ENCODE measurements at regions not wholly inside any gene's neighbourhood (a gene's known extent, or its start where the extent isn't known, plus 50 kb on each side); places are given as distances from the start of the nearest gene placed in this dataset.
"Not testable (repeated sequence)": the region's sequence is repeated elsewhere in the genome, so short reads cannot be mapped to it uniquely, and the experiment has no call there.

DNA sequence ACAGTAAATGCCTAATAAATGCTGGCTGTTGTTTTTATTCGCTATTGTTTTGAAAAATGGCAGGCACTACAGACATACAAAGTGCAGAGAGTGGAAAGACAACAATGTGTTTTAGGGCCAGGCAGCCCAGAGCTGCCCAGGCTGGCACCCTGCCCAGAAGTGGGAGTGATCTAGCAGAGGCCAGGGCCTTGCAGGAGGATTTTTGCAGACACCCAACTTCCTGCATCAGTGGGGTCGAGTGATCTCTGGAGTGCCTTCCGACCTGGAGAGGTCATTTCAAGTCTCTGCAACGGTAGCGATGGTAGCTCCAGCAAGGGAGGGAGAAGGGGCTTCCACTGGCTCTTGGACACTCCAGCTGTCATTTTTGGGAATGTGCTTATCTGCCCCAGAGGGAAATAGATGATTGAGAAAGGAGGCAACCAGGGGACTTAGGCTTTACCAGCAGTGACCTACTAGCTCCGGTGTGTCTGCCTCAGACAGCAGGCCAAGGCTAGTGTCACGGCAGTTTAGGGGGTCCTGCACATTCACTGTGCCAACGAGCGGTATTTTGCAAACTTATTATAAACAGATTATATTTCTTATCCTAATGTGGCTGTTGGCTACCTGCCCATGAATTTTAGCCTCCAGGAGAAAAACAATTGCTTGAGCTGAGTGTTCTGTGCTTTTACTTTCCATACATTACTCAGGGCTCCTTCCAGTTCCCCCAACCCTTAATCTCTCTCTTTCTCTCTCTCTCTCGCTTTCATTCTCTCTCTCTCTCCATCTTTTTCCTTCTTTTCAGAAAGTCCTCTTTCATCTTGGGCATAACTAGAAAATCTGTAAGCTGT, 153.9 kb upstream of the PLGLB2 start:
- peak; percentile 30 to 44 for DNase-seq

DNA sequence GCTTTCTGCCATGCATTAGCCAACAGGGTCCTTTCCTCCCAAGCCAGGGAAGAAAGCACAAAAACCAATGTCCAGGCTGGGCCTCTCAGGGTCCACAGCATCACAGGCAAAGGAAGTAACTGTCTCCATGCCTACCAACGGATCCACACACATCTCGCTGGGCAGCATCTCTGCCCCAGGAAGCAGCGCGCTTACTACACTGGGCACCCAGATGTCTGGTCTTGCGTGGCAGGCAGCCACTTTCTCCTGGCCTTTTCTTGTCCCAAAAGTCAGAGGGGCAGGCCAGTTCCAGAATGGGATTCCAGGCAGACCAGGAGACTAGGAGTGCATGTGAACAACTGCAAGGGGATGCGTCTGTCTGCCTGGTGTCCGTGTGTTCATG, 153.3 kb upstream of the PLGLB2 start:
- not testable (repeated sequence) for DNase-seq

DNA sequence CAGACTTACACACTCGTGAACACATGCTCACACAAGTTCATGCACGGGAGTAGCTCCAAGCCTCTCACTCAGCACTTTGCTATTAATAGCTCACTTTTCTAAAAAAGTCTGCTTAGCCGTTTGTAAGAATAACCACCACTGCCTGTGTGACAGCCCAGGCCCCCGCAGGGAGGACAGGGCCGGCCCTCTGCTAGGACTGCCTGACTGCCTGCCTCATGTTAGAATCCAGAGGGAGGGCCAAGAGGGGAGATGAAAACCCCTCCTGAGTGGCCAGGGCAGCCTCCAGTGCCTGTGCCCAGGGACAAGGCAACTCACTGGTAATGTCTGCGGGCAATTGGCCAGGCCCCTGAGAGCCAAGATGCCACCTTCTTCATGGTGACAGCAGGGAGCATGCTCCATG, 152.9 kb upstream of the PLGLB2 start:
- not testable (repeated sequence) for DNase-seq

DNA sequence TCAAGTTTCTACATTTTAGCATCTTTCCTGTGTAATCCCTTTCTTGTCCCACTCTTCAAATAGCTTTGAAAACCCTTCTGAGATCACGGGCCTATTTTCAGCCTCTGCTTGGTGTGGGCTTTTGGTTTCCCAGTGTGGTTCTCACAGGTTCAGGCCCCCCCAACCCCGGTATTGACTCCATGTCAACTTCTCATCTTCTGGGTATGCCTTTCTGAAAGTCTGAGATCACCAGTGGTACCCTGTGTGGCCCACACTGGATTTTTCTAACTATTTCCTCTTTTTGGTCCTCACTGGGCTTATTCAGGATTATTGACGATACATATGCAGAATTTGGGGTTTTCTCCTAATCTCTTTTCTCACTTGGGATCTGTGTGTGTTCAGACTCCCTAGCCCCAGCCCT, 146.9 kb upstream of the PLGLB2 start:
- DNase-seq, result not testable (repeated sequence)

DNA sequence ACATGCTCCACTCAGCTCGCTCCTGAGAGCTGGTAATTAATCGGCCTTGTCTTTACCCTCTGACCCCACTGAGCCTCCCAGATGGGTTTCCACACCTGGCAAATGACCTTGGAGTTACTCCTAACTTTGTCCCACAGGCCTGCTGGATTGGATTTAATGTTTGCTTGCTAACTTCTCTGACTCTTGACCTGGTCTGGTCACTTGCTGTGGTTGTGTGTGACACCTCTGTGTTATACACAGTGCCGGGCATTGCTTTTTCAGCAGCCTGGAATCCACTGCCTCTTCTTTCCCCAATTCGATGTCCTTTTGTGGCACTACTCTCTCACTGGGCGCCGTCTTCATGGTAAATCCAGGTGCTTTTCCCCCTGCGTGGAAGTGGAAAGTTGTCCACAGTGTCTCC, 145.8 kb upstream of the PLGLB2 start:
- DNase-seq, result not testable (repeated sequence)

DNA sequence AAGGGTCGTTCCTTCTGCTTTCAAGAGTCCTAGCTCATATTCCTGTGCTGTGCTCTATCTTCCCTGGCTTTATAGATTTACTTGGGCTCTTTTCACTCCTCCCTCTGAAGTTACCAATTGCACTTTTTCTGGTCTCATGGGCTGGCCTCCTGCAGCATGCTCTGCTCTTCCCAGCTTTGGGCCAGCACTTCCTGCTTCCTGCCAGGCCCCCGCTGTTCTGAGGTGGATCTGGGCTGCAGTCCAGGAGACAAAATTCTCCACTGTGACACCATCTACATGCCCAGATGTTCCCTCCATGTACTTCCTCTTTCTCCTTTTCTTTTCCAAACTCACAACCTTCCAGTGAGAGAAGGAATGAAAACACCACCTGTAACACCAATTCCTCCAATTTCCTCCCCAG, 145.2 kb upstream of the PLGLB2 start:
- not testable (repeated sequence) for DNase-seq

DNA sequence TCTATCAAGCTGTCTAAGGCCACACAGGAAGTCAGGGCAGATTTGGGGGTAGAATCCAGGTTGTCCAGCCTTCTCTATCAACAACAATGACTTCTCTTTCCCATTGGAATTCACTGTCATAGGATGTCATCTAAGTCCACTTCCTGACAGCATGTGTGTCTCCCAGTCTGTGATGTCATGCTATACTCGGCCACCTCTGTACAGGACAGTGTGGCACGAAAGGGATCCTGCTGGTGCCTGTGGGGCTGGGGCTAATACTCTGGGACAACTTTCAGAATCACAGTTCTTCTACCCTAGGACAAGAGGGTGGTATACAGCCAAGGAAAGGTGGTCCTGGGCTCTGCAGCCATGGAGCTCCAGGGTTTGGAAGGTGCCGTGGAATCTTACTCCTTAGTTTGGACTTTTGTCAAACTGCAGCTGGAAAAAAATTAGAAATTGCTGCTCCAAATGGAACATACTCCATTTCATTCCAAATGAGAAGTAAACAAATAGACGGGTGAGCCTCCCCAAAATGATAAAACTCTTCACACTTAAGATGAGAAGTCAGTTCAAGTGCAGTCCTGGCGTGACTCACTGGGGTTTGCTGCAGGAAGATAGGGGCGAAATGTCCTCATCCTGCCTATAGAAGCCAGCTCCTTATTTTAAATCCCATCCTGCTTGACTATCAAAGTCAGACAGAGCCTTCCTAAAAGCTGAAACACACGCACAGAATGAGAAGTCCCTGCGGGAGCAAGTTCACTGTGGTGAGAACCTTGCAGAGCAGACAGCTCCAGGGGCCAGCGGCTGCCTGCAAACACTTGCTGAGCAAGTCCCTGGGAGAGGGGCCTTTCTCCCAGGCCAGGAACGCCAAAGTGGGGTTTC, 144.2 kb upstream of the PLGLB2 start:
- DNase-seq, result not testable (repeated sequence)

DNA sequence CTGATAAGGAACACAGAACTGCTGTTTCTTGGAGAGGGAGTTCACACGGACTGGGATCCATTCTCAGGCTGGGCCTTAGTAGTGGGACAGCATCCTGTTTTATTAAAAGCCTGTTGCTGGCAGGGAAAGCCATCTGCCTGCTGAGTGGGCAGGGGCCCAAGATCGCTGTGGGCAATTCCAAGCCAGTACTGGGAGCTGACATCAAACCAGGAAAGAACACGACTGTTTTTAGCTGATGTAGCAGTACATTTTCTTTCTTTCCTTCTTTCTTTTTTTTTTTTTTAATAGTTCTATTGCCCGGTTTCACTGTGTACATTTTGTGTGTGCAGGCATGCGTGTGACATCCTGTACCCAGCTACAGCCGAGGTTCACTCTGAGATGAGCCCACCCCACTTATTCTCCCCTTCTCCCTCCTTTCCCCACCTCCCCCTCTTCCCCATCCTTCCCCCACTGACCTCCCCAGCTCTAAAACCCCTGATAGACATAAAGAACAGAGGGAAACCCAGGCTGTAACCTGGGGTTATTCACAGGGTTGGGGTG, 143.5 kb upstream of the PLGLB2 start:
- not testable (repeated sequence) for DNase-seq

DNA sequence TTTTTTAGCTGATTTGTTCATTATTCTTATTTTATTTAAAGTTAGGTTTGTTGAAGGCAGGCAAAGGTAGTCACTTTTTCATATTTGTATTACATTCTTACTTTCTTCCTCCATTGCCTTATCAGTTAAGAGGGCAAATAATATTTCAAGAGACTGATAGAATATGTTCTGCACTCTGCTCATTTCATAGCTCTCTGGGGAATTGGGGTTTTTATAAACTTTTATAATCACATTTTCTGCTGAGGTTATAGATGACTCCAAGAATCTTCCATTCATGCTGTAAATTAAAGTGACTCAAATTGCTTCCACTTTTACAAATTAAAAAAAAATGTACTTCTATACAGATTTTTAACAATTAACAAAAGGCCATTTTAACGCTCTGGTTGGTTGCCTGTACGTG, 142.9 kb upstream of the PLGLB2 start:
- DNase-seq, result not testable (repeated sequence)

DNA sequence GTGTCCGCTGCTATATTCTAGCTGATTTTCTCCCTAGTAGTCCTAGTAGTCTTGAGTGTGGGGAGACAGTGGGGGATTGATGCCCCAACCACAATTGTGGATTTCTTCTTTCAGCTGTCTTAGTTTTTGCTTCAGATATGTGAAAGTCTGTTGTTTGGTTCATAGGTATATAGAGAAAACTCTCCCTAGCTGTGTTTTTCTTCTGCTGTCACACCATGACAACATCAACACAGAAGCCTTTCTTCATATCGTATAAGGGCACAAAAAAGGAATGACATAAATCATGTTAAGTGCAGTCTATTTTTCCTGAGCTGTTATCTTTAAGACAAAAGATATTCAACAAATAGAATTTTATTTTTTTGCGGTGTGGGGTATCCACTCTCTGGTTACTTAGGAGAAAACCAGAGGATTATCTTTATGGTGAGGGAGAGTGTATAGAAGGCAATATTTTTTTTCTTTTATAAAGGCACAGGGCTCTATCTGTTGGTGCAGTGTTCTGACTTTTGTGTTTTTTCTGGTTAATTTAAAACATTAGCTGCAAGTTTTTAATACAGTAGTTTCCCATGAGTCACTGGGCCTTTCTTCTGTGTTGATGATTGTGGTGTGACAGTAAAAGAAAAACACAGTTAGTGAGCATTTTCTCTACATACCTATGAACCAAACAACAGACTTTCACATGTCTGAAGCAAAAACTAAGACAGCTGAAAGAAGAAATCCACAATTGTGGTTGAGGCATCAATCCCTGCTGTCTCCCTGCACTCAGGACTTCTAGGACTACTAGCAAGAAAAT, 139.3 kb upstream of the PLGLB2 start:
- not testable (repeated sequence) for DNase-seq

DNA sequence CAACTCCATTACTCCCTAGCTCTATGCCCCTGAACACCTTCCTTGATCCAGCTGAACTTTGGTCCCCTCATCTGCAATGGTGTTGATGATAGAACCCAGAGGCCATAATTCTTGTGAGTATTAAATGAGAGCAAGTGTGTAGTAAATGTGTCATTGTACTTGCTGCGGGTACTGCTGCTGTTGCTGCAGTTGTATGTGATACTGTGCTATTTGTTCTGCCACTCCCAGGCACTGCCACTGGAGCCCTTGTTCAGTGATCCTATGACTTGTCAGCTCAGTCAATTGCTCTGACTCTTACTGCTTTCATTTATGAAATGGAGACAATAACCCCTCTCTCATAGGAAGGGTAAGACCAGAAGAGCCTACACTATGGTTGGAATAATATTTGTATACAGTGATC, 136.9 kb upstream of the PLGLB2 start:
- DNase-seq, result not testable (repeated sequence)

DNA sequence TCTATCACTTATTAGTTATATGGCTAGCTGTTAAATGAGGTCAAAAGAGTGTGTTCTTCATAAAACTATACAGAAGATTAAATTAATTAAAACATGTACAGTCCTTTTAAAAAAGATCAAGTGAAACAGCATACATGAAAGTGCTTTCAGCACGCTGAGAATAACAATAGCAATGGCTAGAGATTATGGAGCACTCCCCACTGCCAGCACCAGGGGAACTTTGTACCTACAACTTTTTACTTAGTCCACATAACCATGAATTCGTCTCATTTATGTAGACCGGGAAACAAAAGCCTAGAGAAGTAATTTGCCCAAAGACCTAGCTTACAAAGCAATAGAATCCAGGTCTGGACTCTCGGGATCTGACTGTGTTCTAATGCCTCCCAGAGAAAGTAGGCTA, 136.5 kb upstream of the PLGLB2 start:
- DNase-seq, result not testable (repeated sequence)

DNA sequence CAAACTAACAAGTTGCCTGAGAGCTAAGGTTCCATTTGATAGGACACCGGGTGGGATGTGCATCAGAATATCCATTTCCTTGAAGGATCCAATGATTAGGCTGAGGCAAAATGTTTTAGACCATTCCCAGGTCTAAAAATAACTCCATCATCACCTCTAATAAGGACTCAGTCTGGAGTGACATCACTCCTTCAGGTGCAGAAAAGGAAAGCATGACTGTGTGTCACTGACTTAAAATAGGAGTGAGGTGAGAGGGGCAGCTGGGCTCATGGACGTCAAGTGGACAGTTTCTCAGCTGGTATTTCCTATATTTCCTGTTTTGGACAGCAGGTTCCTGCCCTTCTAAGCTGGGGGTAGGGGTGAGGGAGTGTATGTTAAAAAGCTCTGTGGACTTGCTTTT, 135.9 kb upstream of the PLGLB2 start:
- DNase-seq, result not testable (repeated sequence)

DNA sequence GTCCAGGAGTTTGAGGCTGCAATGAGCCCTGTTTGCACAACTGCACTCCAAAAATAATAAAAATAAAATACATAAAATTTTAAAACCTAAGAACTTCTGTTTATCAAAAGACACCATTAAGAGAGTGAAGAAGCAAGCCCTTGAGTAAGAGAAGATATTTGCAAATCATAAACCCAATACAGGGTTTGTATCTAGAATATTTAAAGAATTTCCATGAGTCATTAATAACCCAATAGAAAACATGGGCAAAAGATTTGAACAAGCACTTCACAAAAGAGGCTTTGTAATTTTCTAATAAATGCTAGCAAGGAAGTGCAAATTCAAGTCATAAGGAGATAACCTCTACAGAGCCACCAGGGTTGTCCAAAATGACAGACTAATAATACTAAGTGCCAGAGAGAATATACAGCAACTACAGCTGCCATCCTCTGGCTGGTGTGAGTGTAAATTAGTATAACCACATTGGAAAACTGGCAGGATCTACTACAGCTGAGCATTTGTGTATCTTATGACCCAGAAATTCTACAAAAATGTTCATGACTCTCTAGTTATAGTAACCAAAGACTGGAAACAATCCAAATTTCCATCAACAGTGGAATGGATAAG, 133.0 kb upstream of the PLGLB2 start:
- not testable (repeated sequence) for DNase-seq

DNA sequence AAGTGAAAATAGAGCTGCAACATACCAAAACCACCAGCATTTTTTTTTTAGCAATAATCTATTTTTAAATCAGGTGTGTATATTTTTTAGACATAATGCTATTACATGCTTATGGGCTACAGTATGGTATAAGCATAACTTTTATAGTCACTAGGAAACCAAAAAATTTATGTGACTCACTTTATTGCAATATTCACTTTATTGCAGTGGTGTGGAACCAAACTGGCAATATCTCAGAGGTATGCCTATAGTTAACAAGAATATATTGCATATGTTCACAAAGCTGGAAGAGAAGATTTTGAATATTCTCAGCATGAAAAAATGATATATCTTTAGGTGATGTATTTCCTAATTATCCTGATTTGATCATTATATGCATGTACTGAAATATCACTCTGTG, 128.8 kb upstream of the PLGLB2 start:
- not testable (repeated sequence) for DNase-seq

DNA sequence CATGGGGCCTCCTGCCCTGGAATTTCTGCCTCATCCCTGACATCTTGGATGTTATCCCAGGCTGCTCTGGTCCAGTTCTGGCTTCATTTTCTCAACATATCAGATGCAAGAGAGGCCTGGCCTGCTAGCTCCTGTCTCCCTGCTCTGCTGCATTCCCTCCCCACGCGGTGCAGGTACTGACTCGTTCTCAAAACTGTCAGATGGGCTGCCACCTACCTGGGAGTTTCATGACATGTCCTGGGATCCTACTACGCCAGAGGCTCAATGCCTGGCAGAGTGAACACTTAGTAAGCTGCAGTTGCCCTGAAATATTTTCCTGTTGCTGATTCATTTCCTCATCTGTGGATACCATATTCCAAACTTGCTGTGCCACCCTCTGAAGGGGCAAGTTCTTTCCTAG, 126.7 kb upstream of the PLGLB2 start:
- DNase-seq, result not testable (repeated sequence)

DNA sequence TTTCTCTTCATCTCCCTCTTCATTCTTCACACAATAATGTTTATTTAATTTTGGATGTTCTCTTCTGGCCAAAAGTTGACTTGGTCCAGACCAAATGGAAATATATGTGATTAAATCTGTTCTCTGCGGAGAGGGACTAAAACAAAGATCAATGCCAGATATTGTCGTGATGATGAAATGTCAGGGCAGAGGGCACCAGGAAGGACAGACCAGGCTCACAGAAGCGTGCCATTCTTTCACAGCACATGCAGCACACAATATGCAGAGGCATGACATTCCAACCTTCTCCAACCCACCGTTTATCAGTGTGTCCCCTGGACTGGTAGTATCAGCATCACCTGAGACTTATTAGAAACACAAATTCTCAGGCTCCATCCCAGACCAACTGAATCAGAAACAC, 125.2 kb upstream of the PLGLB2 start:
- not testable (repeated sequence) for DNase-seq

DNA sequence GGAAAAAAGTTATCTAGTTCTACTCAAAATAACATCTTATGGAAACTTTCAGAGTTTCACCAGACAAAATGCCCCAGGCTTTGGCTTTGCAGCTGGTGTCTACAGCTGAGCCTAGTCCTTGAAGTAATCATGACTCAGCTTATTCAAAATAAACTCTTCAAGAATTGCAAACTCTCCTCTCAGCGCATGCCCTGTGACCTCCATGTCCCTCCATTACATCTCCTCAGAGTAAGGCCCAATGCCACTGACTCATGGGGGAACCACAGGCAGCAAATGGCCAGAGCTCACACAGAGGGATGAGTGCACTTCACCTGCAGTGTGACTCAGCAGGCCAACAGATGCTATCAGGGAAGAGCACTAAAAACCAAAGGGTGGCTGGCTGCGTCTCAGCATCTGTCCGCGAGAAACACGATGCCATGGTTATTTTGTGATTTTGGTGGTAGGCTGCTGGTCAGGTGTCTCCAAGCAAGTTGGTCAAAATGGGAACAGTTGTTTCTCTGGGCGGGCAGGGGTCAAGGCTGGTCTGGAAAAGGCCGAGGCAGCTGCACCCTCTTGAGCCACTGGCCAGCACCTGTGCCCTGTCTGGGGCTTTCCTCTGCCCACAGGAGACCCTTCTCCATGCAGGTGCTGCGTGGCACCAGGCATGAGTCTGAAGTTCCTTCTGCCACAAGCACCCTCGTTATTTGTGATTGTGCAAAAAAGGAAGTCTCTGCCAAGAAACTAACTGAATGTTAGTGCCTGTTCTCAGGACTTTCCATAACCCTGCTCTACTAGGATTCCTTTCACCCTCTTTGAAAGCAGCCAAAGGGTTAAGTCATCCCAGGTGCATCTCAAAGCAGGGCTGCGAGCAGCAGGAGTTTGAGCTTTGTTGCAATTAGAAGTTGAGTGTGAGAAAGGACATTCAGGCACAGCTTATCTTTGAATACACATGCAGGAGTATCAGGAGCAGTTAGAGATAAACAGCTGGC, 118.1 kb upstream of the PLGLB2 start:
- DNase-seq, result peak; percentile 22 to 32

DNA sequence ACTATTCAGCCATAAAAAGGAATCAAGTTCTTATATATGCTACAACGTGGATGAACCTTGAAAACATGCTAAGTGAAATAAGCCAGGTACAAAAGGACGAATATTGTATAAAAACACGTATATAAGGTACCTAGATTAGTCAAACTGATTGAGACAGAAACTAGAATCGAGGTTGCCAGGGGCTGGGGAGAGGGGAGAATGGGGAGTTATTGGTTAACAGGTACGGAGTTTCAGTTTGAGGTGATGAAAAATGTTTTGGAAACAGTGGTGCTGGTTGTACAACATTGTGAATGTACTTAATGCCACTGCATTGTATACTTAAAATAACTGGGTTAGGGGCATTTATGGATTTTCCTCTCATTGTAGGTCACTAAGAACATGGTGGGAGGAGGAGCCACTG, 117.0 kb upstream of the PLGLB2 start:
- DNase-seq, result not testable (repeated sequence)

DNA sequence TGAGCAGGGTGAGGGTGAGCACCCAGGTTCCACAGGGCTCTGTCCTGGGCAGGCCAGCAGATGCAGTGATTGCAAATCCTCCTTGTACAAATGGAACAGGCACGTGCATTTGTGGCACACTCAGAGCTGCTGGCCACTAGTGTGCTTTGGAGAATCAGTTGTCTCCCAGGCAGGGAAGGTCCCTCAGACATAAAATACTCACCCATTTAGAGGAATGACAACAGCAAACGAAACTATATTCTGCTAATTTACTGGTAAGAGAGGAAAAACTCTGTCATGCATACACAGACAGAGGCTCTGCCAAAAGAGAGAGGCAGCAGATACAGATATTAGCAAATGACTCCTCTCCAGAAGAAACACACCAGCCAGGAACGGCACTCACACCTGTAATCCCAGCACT, 116.5 kb upstream of the PLGLB2 start:
- not testable (repeated sequence) for DNase-seq

All from activated CD4-positive, alpha-beta T cell treated with anti-CD3 and anti-CD28 coated beads, Interleukin-2, amount 50 U/mL, for 4 hours (primary cell).